Lower leg skin (tissue), 4 donors: ENCODE measurements at regions not wholly inside any gene's neighbourhood (a gene's known extent, or its start where the extent isn't known, plus 50 kb on each side); places are given as distances from the start of the nearest gene placed in this dataset.

Experiments
- DNase-seq, 2 donors: peaks; one replicate each; pipeline ENCODE4 v3.0.0-alpha.2; 2019; ENCODE audit warnings: low spot score in 2 of 2
- H3K4me3 ChIP-seq: fragments of 200-600 bp; sonication (generic); 2 replicates; pipeline ENCODE4 v1.5.1; 2017; ENCODE audit warnings: mild to moderate bottlenecking, low read depth; ENCODE audit not compliant: poor library complexity, severe bottlenecking
- POLR2A ChIP-seq, 2 donors: fragments of 450-650 bp; IDR thresholded peaks; one replicate each; pipeline ENCODE4 v1.6.1; 2016 to 2017; ENCODE audit warnings: antibody characterized with exemption in 2 of 2, mild to moderate bottlenecking in 1 of 2, moderate library complexity in 1 of 2
- WGBS, 2 donors: methylation state at CpG; one replicate each; pipeline ENCODE4 v1.1.5; 2018; 5-methylcytosine and 5-hydroxymethylcytosine counted together
- intact Hi-C: fragments of 100-400 bp; cut with DNase I; formaldehyde crosslinking; loops from one replicate; pipeline ENCODE4 v1.15.0; 2023; ENCODE audit warnings: low total_unique reads
- TF ChIP-seq, protein P1 (sequence below), 3 donors: fragments of 450-650 bp; IDR thresholded peaks; one replicate each; pipeline ENCODE4 v1.5.1; 2016; ENCODE audit warnings: antibody characterized with exemption in 3 of 3, mild to moderate bottlenecking in 3 of 3, moderate library complexity in 2 of 3

DNA sequence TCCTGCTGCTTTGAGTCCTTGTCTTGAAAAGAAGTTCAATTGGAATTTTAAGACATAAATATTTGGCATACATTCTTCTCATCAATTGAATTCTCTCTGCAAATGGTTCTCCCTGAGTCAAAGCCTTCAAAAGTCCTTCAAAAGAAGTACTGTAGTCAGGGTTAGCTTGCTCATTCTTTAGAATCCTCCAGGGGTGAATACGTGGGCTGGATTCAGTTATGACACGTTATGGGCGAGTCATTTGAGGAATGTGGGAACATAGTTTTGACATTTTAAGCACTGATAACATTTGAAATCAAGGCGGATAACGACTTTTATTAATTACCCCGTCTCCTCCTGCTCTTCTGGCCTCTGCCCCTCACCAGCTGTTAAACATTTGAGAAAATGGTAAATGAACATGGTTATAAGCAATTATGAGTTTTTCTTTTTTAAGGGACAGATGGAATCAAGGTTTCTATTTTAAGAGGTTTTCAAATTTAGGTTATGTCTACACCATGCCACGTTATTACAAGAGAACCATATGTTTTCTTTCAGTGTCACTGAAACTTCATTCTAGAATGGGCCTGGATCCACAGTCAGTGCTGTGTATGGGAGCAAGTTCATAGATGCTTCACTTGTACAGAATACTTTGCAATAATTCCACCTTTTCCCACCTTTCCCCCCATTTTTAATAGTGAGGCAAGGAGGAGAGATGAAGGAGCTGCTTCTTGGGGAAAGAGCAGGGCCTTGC is 273.1 kb downstream of the TSN start:
- 29 to 36% methylated on average over 7 of the region's 7 CpGs for WGBS, 2 donors
- intact Hi-C loops = no loop called here
- TF ChIP-seq POLR2A (IDR thresholded peaks at IDR 0.05) = no peak
- TF ChIP-seq, protein P1, sequence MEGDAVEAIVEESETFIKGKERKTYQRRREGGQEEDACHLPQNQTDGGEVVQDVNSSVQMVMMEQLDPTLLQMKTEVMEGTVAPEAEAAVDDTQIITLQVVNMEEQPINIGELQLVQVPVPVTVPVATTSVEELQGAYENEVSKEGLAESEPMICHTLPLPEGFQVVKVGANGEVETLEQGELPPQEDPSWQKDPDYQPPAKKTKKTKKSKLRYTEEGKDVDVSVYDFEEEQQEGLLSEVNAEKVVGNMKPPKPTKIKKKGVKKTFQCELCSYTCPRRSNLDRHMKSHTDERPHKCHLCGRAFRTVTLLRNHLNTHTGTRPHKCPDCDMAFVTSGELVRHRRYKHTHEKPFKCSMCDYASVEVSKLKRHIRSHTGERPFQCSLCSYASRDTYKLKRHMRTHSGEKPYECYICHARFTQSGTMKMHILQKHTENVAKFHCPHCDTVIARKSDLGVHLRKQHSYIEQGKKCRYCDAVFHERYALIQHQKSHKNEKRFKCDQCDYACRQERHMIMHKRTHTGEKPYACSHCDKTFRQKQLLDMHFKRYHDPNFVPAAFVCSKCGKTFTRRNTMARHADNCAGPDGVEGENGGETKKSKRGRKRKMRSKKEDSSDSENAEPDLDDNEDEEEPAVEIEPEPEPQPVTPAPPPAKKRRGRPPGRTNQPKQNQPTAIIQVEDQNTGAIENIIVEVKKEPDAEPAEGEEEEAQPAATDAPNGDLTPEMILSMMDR (IDR thresholded peaks at IDR 0.05) = no peak
- peak in 1 of 2 donors; percentile 7 for DNase-seq
- no peak overlapping the region for H3K4me3 ChIP-seq

DNA sequence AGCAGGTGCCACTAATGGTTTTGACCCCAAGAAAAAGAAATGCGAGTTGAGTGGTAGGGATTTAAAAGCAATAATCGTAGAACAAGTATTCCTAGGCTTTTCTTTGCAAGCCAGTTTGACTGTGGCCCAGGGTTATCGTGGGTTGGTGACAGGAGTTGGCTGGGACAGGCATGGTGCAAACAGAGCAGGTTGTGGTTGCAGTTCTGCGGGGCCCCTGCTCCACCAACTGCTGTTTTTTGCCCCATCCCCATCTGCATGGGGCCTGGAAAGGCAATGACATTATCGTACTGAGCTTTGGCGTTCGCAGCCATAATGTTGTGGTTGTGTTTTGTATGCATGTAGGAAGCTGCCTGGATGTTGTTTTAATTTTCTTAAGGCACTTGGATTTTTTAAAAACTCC is 274.0 kb downstream of the TSN start:
- 90 to 91% methylated on average over 7 of the region's 7 CpGs for WGBS, 2 donors
- DNase-seq = peak in 1 of 2 donors; percentile 64
- no peak for TF ChIP-seq POLR2A (IDR thresholded peaks at IDR 0.05)
- TF ChIP-seq, protein P1 (IDR thresholded peaks at IDR 0.05) = no peak

DNA sequence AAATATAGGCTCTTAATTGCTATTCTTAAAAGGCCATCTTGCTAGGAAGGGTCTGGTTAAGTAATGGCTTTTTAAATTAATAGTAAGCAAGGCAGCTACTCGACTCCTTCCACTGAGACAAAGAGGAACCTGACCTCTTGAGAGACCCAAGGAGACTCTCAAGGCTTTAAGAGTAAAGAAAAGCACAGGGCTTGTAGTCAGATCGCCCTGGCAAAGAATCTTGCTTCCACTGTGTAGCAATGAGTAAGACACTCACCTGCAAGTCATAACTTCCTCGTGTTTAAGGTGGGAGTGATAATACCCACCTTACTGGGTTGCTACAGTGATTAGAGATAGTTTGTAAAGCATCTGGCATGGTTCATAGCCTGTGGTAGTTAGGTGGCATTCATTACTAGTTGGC is 274.5 kb downstream of the TSN start:
- intact Hi-C loops = no loop called here
- WGBS, 2 donors = 67 to 78% methylated on average over 3 of the region's 3 CpGs
- H3K4me3 ChIP-seq = no peak overlapping the region
- peak in 1 of 2 donors; percentile 3 for DNase-seq
- no peak for TF ChIP-seq POLR2A (IDR thresholded peaks at IDR 0.05)
- TF ChIP-seq, protein P1 (IDR thresholded peaks at IDR 0.05) = no peak

More for the DNA sequence above, 274.0 kb downstream of the TSN start:
- intact Hi-C loops = no loop called here
- H3K4me3 ChIP-seq = no peak overlapping the region

DNA sequence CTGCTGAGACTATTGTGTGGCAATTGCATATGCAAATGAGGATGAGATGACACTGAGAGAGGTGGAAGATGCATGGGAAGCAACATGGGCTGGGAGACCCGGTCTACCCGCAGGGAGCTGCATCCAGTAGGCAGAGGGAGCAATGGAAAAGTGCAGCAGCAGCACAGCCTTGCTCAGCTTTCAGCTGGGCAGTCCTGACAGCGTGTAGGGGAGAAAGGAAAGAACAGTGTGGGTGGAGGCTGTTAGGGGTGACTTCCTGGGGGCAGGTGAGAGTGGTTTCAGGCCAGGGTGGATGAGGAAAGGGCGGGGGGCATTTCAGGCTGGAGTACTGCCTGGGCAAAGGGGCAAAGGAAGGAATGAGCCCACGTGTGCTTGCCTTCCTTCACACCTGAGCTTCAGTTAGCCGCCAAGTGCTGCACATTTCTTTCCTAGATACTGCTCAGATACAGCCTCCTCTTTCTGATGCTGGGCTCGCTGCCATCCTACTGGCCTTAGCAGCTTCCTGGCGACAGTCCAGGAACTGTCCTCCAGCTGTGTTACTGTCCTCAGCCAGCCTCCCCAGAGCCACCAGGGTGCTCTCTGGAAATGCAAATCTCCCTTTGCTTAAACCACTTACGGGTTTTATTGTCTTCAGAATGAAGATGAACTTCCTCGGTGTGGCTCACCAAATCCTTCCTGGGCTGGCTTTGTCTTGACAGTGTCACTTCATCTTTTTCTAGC is 276.3 kb downstream of the TSN start:
- TF ChIP-seq, protein P1 (IDR thresholded peaks at IDR 0.05) = no peak
- TF ChIP-seq POLR2A (IDR thresholded peaks at IDR 0.05) = no peak
- H3K4me3 ChIP-seq = no peak overlapping the region
- intact Hi-C loops = no loop called here
- 71 to 73% methylated on average over 10 of the region's 10 CpGs for WGBS, 2 donors
- DNase-seq = peak in 1 of 2 donors; percentile 34

DNA sequence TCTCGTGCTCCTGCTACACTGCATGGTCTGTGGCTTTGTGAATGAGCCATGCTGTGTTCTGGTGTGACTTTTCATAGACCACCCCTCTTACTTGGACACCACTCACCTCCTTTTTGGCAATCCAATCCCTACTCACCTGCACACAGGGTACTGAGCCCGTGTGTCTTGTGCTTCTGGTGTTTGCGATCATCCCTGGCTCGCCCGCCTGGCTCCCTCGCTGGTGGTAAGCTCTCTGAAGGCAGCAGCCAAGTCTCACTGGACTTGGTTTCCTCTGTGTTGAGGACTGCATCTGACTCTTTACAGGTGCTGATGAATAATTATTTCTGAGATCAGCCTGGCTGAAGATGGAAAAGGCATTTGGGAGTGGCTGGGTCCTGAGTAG is 276.8 kb downstream of the TSN start:
- TF ChIP-seq, protein P1 (IDR thresholded peaks at IDR 0.05) = no peak
- TF ChIP-seq POLR2A (IDR thresholded peaks at IDR 0.05) = no peak
- H3K4me3 ChIP-seq = no peak overlapping the region
- intact Hi-C loops = no loop called here
- DNase-seq = peak in 1 of 2 donors; percentile 76
- WGBS, 2 donors = 85 to 88% methylated on average over 6 of the region's 6 CpGs
